WTC11 (cell line): ENCODE measurements at regions not wholly inside any gene's neighbourhood (a gene's known extent, or its start where the extent isn't known, plus 50 kb on each side); places are given as distances from the start of the nearest gene placed in this dataset.

ENCODE experiments used
- ATAC-seq: fragments of 200-7000 bp; cut with Tn5 transposase; 2 replicates; pipeline ENCODE4 v1.10.0; 2021; ENCODE audit warnings: mild to moderate bottlenecking, moderate library complexity
- CTCF ChIA-PET: fragments of 300-600 bp; sonication (Branson Sonifier 250); formaldehyde crosslinking; loops from one replicate; lab custom pipeline; 2021; ENCODE audit warnings: antibody characterized with exemption; lab: Charles Lee
- POLR2A ChIA-PET: fragments of 350-600 bp; sonication (Branson Sonifier 250); formaldehyde crosslinking; loops from one replicate; lab custom pipeline; 2021; ENCODE audit warnings: antibody characterized with exemption; lab: Charles Lee
- DNase-seq: peaks from one replicate; pipeline ENCODE4 v3.0.0; 2021; ENCODE audit warnings: low spot score
- H3K27ac Mint-ChIP-seq: 2 replicates; pipeline ENCODE4 v1.8.0; 2021; ENCODE audit warnings: mixed read lengths
- H3K27me3 Mint-ChIP-seq: 2 replicates; pipeline ENCODE4 v1.8.0; 2021; ENCODE audit warnings: low read depth, mild to moderate bottlenecking, moderate library complexity, mixed read lengths
- H3K36me3 Mint-ChIP-seq: 2 replicates; pipeline ENCODE4 v1.8.0; 2021; ENCODE audit warnings: mixed read lengths
- H3K4me1 Mint-ChIP-seq: 2 replicates; pipeline ENCODE4 v1.8.0; 2022; ENCODE audit warnings: mixed read lengths
- H3K4me3 Mint-ChIP-seq: 2 replicates; pipeline ENCODE4 v1.8.0; 2021; ENCODE audit warnings: mild to moderate bottlenecking, moderate library complexity, mixed read lengths
- H3K9me3 Mint-ChIP-seq: 2 replicates; pipeline ENCODE4 v1.8.0; 2021; ENCODE audit warnings: mixed read lengths
- ATF1 ChIP-seq: sonication (generic); formaldehyde crosslinking; IDR thresholded peaks from 2 replicates; pipeline ENCODE4 v1.8.1; 2023; ENCODE audit warnings: mild to moderate bottlenecking, moderate library complexity, missing genetic modification reagents
- CBFB ChIP-seq: sonication (generic); formaldehyde crosslinking; IDR thresholded peaks from 2 replicates; pipeline ENCODE4 v1.8.1; 2022; ENCODE audit warnings: mild to moderate bottlenecking, low read depth, missing genetic modification reagents
- CREB1 ChIP-seq: sonication (generic); formaldehyde crosslinking; IDR thresholded peaks from 2 replicates; pipeline ENCODE4 v1.8.0; 2023; ENCODE audit warnings: mild to moderate bottlenecking, missing genetic modification reagents
- CREM ChIP-seq: sonication (generic); formaldehyde crosslinking; IDR thresholded peaks from 2 replicates; pipeline ENCODE4 v1.8.1; 2022; ENCODE audit warnings: mild to moderate bottlenecking, missing genetic modification reagents, moderate library complexity
- ELF4 ChIP-seq: sonication (generic); formaldehyde crosslinking; IDR thresholded peaks from 2 replicates; pipeline ENCODE4 v1.8.1; 2022; ENCODE audit warnings: low read depth, mild to moderate bottlenecking, moderate library complexity, missing genetic modification reagents
- FOXP1 ChIP-seq: sonication (generic); formaldehyde crosslinking; IDR thresholded peaks from 2 replicates; pipeline ENCODE4 v1.8.0; 2022; ENCODE audit warnings: missing genetic modification reagents, mild to moderate bottlenecking, moderate library complexity, borderline replicate concordance
- NR3C1 ChIP-seq: sonication (generic); formaldehyde crosslinking; conservative IDR thresholded peaks from 2 replicates; pipeline ENCODE4 v1.8.1; 2023; ENCODE audit warnings: low read depth, mild to moderate bottlenecking, missing genetic modification reagents
- RELA ChIP-seq: sonication (generic); formaldehyde crosslinking; IDR thresholded peaks from 2 replicates; pipeline ENCODE4 v1.8.1; 2022; ENCODE audit warnings: missing genetic modification reagents, mild to moderate bottlenecking, borderline replicate concordance
- SMAD4 ChIP-seq: sonication (generic); formaldehyde crosslinking; IDR thresholded peaks from 2 replicates; pipeline ENCODE4 v1.8.0; 2022; ENCODE audit warnings: mild to moderate bottlenecking, missing genetic modification reagents
- SOX15 ChIP-seq: fragments of 250-450 bp; sonication (Bioruptor Pico); IDR thresholded peaks from 2 replicates; pipeline ENCODE4 v1.9.0; 2021; ENCODE audit warnings: mild to moderate bottlenecking
- ZNF219 ChIP-seq: sonication (generic); formaldehyde crosslinking; IDR thresholded peaks from 2 replicates; pipeline ENCODE4 v1.8.0; 2023; ENCODE audit warnings: missing genetic modification reagents, mild to moderate bottlenecking, borderline replicate concordance
- ZNF263 ChIP-seq: sonication (generic); formaldehyde crosslinking; IDR thresholded peaks from 2 replicates; pipeline ENCODE4 v1.8.1; 2022; ENCODE audit warnings: low read depth, mild to moderate bottlenecking, moderate library complexity, missing genetic modification reagents
- ZNF423 ChIP-seq: fragments of 250-450 bp; sonication (Bioruptor Pico); IDR thresholded peaks from 2 replicates; pipeline ENCODE4 v2.1.2; 2022; ENCODE audit warnings: mild to moderate bottlenecking, moderate library complexity
- TF ChIP-seq, protein P1 (sequence below): sonication (generic); formaldehyde crosslinking; IDR thresholded peaks from 2 replicates; pipeline ENCODE4 v1.8.1; 2022; ENCODE audit warnings: mild to moderate bottlenecking, missing genetic modification reagents, moderate library complexity, borderline replicate concordance
- TF ChIP-seq, protein P2 (sequence below): sonication (generic); formaldehyde crosslinking; IDR thresholded peaks from 2 replicates; pipeline ENCODE4 v1.8.0; 2022; ENCODE audit warnings: mild to moderate bottlenecking, missing genetic modification reagents
- TF ChIP-seq, protein P3 (sequence below): sonication (generic); formaldehyde crosslinking; IDR thresholded peaks from 2 replicates; pipeline ENCODE4 v1.8.0; 2023; ENCODE audit warnings: missing genetic modification reagents, mild to moderate bottlenecking, borderline replicate concordance
- TF ChIP-seq, protein P4 (sequence below): fragments of 250-450 bp; sonication (Bioruptor Pico); IDR thresholded peaks from 2 replicates; pipeline ENCODE4 v1.9.0; 2021; ENCODE audit warnings: mild to moderate bottlenecking, borderline replicate concordance
- TF ChIP-seq, protein P5 (sequence below): sonication (generic); formaldehyde crosslinking; IDR thresholded peaks from 2 replicates; pipeline ENCODE4 v1.8.1; 2023; ENCODE audit warnings: mild to moderate bottlenecking, missing genetic modification reagents, moderate library complexity
- TF ChIP-seq, protein P6 (sequence below): sonication (generic); formaldehyde crosslinking; IDR thresholded peaks from 2 replicates; pipeline ENCODE4 v1.8.1; 2023; ENCODE audit warnings: mild to moderate bottlenecking, missing genetic modification reagents
- TF ChIP-seq, protein P7 (sequence below): fragments of 250-450 bp; sonication (Bioruptor Pico); IDR thresholded peaks from 2 replicates; pipeline ENCODE4 v1.9.0; 2021; ENCODE audit warnings: mild to moderate bottlenecking
- TF ChIP-seq, protein P8 (sequence below): fragments of 250-450 bp; sonication (Bioruptor Pico); IDR thresholded peaks from 2 replicates; pipeline ENCODE4 v1.8.0; 2021; ENCODE audit warnings: mild to moderate bottlenecking

DNA sequence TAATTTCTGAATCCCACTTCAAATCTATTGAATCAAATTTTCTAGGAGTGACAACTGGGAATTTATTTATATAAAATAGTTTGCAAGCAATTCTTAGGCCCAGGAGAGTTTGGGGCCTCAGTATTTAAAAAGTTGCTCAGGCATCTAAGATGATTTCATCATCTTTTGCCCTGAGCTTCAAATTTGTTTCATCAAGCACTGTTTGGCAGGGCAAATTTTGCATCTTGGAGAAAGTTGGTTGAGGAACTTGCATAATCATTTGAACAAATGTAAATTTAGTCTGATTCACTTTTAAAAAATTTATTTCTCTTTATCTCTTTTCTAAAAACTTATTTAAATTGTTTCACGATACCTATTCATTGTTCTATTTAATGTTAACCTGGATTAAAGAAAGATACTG is 702.8 kb downstream of the SI start:
- CTCF ChIA-PET: no interaction called here
- DNase-seq (no peak), ATAC-seq (no peak)
- POLR2A ChIA-PET: no interaction called here
- Mint-ChIP-seq H3K36me3 (no peaks in the 10 kb centered on the region), H3K4me3 (no peak overlapping the region), H3K27me3 (no peaks in the 10 kb centered on the region), H3K27ac (no peak overlapping the region), H3K9me3 (no peaks in the 10 kb centered on the region), H3K4me1 (no peaks in the 10 kb centered on the region)
- TF ChIP-seq, protein P1, sequence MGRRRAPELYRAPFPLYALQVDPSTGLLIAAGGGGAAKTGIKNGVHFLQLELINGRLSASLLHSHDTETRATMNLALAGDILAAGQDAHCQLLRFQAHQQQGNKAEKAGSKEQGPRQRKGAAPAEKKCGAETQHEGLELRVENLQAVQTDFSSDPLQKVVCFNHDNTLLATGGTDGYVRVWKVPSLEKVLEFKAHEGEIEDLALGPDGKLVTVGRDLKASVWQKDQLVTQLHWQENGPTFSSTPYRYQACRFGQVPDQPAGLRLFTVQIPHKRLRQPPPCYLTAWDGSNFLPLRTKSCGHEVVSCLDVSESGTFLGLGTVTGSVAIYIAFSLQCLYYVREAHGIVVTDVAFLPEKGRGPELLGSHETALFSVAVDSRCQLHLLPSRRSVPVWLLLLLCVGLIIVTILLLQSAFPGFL (CRISPR knock-in tag): no peak
- TF ChIP-seq CREM (CRISPR knock-in tag): no peak
- TF ChIP-seq, protein P2, sequence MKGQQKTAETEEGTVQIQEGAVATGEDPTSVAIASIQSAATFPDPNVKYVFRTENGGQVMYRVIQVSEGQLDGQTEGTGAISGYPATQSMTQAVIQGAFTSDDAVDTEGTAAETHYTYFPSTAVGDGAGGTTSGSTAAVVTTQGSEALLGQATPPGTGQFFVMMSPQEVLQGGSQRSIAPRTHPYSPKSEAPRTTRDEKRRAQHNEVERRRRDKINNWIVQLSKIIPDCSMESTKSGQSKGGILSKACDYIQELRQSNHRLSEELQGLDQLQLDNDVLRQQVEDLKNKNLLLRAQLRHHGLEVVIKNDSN: no peak
- TF ChIP-seq, protein P3, sequence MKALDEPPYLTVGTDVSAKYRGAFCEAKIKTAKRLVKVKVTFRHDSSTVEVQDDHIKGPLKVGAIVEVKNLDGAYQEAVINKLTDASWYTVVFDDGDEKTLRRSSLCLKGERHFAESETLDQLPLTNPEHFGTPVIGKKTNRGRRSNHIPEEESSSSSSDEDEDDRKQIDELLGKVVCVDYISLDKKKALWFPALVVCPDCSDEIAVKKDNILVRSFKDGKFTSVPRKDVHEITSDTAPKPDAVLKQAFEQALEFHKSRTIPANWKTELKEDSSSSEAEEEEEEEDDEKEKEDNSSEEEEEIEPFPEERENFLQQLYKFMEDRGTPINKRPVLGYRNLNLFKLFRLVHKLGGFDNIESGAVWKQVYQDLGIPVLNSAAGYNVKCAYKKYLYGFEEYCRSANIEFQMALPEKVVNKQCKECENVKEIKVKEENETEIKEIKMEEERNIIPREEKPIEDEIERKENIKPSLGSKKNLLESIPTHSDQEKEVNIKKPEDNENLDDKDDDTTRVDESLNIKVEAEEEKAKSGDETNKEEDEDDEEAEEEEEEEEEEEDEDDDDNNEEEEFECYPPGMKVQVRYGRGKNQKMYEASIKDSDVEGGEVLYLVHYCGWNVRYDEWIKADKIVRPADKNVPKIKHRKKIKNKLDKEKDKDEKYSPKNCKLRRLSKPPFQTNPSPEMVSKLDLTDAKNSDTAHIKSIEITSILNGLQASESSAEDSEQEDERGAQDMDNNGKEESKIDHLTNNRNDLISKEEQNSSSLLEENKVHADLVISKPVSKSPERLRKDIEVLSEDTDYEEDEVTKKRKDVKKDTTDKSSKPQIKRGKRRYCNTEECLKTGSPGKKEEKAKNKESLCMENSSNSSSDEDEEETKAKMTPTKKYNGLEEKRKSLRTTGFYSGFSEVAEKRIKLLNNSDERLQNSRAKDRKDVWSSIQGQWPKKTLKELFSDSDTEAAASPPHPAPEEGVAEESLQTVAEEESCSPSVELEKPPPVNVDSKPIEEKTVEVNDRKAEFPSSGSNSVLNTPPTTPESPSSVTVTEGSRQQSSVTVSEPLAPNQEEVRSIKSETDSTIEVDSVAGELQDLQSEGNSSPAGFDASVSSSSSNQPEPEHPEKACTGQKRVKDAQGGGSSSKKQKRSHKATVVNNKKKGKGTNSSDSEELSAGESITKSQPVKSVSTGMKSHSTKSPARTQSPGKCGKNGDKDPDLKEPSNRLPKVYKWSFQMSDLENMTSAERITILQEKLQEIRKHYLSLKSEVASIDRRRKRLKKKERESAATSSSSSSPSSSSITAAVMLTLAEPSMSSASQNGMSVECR (CRISPR knock-in tag): no peak
- TF ChIP-seq, protein P4, sequence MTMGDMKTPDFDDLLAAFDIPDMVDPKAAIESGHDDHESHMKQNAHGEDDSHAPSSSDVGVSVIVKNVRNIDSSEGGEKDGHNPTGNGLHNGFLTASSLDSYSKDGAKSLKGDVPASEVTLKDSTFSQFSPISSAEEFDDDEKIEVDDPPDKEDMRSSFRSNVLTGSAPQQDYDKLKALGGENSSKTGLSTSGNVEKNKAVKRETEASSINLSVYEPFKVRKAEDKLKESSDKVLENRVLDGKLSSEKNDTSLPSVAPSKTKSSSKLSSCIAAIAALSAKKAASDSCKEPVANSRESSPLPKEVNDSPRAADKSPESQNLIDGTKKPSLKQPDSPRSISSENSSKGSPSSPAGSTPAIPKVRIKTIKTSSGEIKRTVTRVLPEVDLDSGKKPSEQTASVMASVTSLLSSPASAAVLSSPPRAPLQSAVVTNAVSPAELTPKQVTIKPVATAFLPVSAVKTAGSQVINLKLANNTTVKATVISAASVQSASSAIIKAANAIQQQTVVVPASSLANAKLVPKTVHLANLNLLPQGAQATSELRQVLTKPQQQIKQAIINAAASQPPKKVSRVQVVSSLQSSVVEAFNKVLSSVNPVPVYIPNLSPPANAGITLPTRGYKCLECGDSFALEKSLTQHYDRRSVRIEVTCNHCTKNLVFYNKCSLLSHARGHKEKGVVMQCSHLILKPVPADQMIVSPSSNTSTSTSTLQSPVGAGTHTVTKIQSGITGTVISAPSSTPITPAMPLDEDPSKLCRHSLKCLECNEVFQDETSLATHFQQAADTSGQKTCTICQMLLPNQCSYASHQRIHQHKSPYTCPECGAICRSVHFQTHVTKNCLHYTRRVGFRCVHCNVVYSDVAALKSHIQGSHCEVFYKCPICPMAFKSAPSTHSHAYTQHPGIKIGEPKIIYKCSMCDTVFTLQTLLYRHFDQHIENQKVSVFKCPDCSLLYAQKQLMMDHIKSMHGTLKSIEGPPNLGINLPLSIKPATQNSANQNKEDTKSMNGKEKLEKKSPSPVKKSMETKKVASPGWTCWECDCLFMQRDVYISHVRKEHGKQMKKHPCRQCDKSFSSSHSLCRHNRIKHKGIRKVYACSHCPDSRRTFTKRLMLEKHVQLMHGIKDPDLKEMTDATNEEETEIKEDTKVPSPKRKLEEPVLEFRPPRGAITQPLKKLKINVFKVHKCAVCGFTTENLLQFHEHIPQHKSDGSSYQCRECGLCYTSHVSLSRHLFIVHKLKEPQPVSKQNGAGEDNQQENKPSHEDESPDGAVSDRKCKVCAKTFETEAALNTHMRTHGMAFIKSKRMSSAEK (CRISPR knock-in tag): no peak
- no peak for TF ChIP-seq RELA (CRISPR knock-in tag)
- no peak for TF ChIP-seq ZNF219 (CRISPR knock-in tag)

DNA sequence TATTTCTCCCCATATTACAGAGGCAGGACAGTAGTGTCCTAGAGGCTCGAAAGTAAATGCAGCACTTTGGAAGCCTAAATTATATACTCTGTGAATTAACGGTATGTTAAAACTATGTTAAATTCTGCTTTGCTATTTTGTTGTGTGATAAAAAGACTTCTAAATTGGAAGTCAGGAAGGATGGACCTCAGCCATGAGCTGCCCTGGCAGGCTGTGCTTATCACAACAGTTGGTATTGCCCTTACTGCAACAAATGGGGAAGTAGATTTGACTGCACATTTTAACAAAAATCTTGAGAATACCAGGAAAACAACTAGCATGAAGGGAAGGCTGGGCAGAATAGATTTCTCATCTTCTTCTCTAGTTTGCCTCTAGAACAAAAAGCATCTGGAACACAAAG is 706.6 kb downstream of the SI start:
- Mint-ChIP-seq H3K4me1 (no peaks in the 10 kb centered on the region), H3K9me3 (peaks cover 4% of the 10 kb centered on the region; the same call in 1 of the 2 replicates), H3K4me3 (no peak overlapping the region), H3K27ac (no peak overlapping the region), H3K36me3 (no peaks in the 10 kb centered on the region), H3K27me3 (no peaks in the 10 kb centered on the region)
- ATAC-seq (no peak), DNase-seq (no peak)
- POLR2A ChIA-PET: no interaction called here
- CTCF ChIA-PET: no interaction called here
- no peak for TF ChIP-seq NR3C1
- no peak for TF ChIP-seq SMAD4
- TF ChIP-seq CREB1 (CRISPR knock-in tag): no peak
- no peak for TF ChIP-seq FOXP1
- no peak for TF ChIP-seq ZNF263
- TF ChIP-seq, protein P5, sequence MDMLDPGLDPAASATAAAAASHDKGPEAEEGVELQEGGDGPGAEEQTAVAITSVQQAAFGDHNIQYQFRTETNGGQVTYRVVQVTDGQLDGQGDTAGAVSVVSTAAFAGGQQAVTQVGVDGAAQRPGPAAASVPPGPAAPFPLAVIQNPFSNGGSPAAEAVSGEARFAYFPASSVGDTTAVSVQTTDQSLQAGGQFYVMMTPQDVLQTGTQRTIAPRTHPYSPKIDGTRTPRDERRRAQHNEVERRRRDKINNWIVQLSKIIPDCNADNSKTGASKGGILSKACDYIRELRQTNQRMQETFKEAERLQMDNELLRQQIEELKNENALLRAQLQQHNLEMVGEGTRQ (CRISPR knock-in tag): no peak
- no peak for TF ChIP-seq ELF4 (CRISPR knock-in tag)
- TF ChIP-seq, protein P6, sequence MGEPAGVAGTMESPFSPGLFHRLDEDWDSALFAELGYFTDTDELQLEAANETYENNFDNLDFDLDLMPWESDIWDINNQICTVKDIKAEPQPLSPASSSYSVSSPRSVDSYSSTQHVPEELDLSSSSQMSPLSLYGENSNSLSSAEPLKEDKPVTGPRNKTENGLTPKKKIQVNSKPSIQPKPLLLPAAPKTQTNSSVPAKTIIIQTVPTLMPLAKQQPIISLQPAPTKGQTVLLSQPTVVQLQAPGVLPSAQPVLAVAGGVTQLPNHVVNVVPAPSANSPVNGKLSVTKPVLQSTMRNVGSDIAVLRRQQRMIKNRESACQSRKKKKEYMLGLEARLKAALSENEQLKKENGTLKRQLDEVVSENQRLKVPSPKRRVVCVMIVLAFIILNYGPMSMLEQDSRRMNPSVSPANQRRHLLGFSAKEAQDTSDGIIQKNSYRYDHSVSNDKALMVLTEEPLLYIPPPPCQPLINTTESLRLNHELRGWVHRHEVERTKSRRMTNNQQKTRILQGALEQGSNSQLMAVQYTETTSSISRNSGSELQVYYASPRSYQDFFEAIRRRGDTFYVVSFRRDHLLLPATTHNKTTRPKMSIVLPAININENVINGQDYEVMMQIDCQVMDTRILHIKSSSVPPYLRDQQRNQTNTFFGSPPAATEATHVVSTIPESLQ: no peak
- TF ChIP-seq, protein P7, sequence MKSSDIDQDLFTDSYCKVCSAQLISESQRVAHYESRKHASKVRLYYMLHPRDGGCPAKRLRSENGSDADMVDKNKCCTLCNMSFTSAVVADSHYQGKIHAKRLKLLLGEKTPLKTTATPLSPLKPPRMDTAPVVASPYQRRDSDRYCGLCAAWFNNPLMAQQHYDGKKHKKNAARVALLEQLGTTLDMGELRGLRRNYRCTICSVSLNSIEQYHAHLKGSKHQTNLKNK (CRISPR knock-in tag): no peak
- TF ChIP-seq SOX15 (CRISPR knock-in tag): no peak
- TF ChIP-seq CBFB: no peak
- TF ChIP-seq ATF1 (CRISPR knock-in tag): no peak
- TF ChIP-seq, protein P8, sequence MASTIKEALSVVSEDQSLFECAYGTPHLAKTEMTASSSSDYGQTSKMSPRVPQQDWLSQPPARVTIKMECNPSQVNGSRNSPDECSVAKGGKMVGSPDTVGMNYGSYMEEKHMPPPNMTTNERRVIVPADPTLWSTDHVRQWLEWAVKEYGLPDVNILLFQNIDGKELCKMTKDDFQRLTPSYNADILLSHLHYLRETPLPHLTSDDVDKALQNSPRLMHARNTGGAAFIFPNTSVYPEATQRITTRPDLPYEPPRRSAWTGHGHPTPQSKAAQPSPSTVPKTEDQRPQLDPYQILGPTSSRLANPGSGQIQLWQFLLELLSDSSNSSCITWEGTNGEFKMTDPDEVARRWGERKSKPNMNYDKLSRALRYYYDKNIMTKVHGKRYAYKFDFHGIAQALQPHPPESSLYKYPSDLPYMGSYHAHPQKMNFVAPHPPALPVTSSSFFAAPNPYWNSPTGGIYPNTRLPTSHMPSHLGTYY (CRISPR knock-in tag): no peak
- no peak for TF ChIP-seq ZNF423 (CRISPR knock-in tag)
